Hepatocyte (in vitro differentiated cells): ENCODE measurements at regions not wholly inside any gene's neighbourhood (a gene's known extent, or its start where the extent isn't known, plus 50 kb on each side); places are given as distances from the start of the nearest gene placed in this dataset.

ENCODE experiments used
- CTCF ChIP-seq: fragments of 200-600 bp; sonication (generic); IDR thresholded peaks from 2 replicates; pipeline ENCODE4 v1.5.1; 2016; ENCODE audit warnings: antibody characterized with exemption, mild to moderate bottlenecking; ENCODE audit not compliant: poor library complexity
- EZH2phosphoT487 ChIP-seq: fragments of 200-600 bp; sonication (generic); IDR thresholded peaks from one replicate; pipeline ENCODE4 v1.6.1; 2018; ENCODE audit warnings: antibody characterized with exemption, mild to moderate bottlenecking, low read depth, moderate library complexity; ENCODE audit not compliant: unreplicated experiment, severe bottlenecking

- TF ChIP-seq EZH2phosphoT487, result no peak
- TF ChIP-seq CTCF, result no peak
These were observed 501.5 kb downstream of the ZIC3 start for GRCh38 chrX:138067415-138067814.
